DOHH2 (cell line): ENCODE measurements at regions not wholly inside any gene's neighbourhood (a gene's known extent, or its start where the extent isn't known, plus 50 kb on each side); places are given as distances from the start of the nearest gene placed in this dataset.

Source experiments
- H3F3A ChIP-seq: fragments of 200-600 bp; sonication (generic), shearing (Covaris generic); 2 replicates; pipeline ENCODE4 v1.6.0; 2016; ENCODE audit warnings: antibody characterized with exemption, mild to moderate bottlenecking; ENCODE audit not compliant: control insufficient read depth, insufficient read depth
- H3K27ac ChIP-seq: fragments of 200-600 bp; sonication (generic); 2 replicates; pipeline ENCODE4 v1.5.1; 2014; ENCODE audit warnings: low read depth, mild to moderate bottlenecking, low read length, moderate library complexity
- H3K27me3 ChIP-seq: fragments of 200-600 bp; sonication (generic); 2 replicates; pipeline ENCODE4 v1.6.1; 2014; ENCODE audit warnings: mild to moderate bottlenecking, low read length, mixed read lengths; ENCODE audit not compliant: control insufficient read depth
- H3K36me3 ChIP-seq: fragments of 200-600 bp; sonication (generic); 2 replicates; pipeline ENCODE4 v1.6.1; 2014; ENCODE audit warnings: mild to moderate bottlenecking, low read length, moderate library complexity, mixed read lengths; ENCODE audit not compliant: control insufficient read depth
- H3K4me1 ChIP-seq: fragments of 200-600 bp; sonication (generic); 2 replicates; pipeline ENCODE4 v1.6.1; 2014; ENCODE audit warnings: mild to moderate bottlenecking, low read length, mixed read lengths; ENCODE audit not compliant: control insufficient read depth
- H3K4me2 ChIP-seq: fragments of 200-600 bp; sonication (generic); 2 replicates; pipeline ENCODE4 v1.6.0; 2014; ENCODE audit warnings: mild to moderate bottlenecking, low read length, moderate library complexity
- H3K4me3 ChIP-seq: fragments of 200-600 bp; sonication (generic); 2 replicates; pipeline ENCODE4 v1.5.1; 2014; ENCODE audit warnings: mild to moderate bottlenecking, low read length, mixed read lengths
- H3K79me2 ChIP-seq: fragments of 200-600 bp; sonication (generic); 2 replicates; pipeline ENCODE4 v1.6.1; 2014; ENCODE audit warnings: mild to moderate bottlenecking, low read length, mixed read lengths; ENCODE audit not compliant: control insufficient read depth
- H3K9me2 ChIP-seq: fragments of 200-600 bp; sonication (generic); replicated peaks from 2 replicates; pipeline ENCODE4 v1.6.1; 2014; ENCODE audit warnings: mild to moderate bottlenecking, low read length, mixed read lengths; ENCODE audit not compliant: control insufficient read depth
- H3K9me3 ChIP-seq: fragments of 200-600 bp; sonication (generic); 2 replicates; pipeline ENCODE4 v1.6.1; 2014; ENCODE audit warnings: antibody characterized with exemption, low read length, mixed read lengths; ENCODE audit not compliant: control insufficient read depth, insufficient read depth
- H4K20me1 ChIP-seq: fragments of 200-600 bp; sonication (generic); 2 replicates; pipeline ENCODE4 v1.6.0; 2014; ENCODE audit warnings: low read depth, mild to moderate bottlenecking, antibody characterized with exemption, low read length, moderate library complexity; ENCODE audit not compliant: control insufficient read depth, insufficient read depth
- EZH2phosphoT487 ChIP-seq: fragments of 200-600 bp; sonication (generic); IDR thresholded peaks from 2 replicates; pipeline ENCODE4 v1.6.1; 2017; ENCODE audit warnings: borderline replicate concordance, mild to moderate bottlenecking, antibody characterized with exemption, low read length, moderate library complexity, mixed read lengths
- TF ChIP-seq, protein P1 (sequence below): fragments of 200-600 bp; sonication (generic); IDR thresholded peaks from one replicate; pipeline ENCODE4 v1.5.1; 2014; ENCODE audit warnings: antibody characterized with exemption, mild to moderate bottlenecking, low read depth, low read length; ENCODE audit not compliant: poor library complexity, severe bottlenecking

DNA sequence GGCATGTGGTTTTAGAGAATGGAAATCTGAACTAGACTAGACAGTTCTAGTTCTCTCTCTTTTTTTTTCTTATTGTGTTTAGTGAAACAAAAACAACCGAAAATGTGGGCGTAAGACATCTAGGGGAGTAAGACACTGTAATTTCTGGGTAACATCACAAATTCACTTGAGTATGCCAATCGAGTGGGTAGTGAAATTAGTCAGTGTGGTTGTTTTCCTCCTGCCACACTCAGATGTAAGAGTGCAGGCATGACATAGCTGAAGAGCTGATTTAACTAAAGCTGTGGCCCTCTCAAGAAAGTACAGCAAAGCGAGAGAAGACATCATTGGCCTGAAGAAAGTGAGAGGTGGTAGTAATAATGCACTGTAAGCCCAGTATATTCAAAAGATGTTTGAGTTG is 1585.3 kb upstream of the AGA start:
- TF ChIP-seq, protein P1, sequence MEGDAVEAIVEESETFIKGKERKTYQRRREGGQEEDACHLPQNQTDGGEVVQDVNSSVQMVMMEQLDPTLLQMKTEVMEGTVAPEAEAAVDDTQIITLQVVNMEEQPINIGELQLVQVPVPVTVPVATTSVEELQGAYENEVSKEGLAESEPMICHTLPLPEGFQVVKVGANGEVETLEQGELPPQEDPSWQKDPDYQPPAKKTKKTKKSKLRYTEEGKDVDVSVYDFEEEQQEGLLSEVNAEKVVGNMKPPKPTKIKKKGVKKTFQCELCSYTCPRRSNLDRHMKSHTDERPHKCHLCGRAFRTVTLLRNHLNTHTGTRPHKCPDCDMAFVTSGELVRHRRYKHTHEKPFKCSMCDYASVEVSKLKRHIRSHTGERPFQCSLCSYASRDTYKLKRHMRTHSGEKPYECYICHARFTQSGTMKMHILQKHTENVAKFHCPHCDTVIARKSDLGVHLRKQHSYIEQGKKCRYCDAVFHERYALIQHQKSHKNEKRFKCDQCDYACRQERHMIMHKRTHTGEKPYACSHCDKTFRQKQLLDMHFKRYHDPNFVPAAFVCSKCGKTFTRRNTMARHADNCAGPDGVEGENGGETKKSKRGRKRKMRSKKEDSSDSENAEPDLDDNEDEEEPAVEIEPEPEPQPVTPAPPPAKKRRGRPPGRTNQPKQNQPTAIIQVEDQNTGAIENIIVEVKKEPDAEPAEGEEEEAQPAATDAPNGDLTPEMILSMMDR: no peak
- no peak for TF ChIP-seq EZH2phosphoT487

DNA sequence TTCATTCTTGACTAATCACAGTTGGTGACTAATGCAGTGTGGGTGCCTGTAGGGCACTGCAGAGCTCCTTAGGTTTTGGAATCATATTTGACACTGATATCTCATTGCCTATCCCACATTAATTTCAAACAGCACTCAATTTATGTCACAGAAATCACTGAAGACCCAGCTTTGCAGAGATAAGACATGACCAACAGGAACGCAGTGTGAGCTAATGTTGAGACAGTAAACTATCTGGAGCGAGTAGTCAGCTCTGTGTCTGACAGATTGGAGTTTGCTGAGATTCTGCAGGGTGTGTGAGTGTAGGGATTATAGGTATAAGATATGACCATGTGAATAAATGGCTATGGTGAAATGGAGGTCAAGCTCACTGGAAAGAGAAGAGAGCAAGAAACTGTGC is 1586.1 kb upstream of the AGA start:
- no peaks in the 10 kb centered on the region for H3F3A ChIP-seq
- H3K4me2 ChIP-seq: no peak overlapping the region
- H4K20me1 ChIP-seq: no peaks in the 10 kb centered on the region
- no peaks in the 10 kb centered on the region for H3K36me3 ChIP-seq
- no peaks in the 10 kb centered on the region for H3K4me1 ChIP-seq
- H3K27me3 ChIP-seq: no peaks in the 10 kb centered on the region
- no peak for TF ChIP-seq EZH2phosphoT487
- TF ChIP-seq, protein P1: no peak
- H3K27ac ChIP-seq: no peak overlapping the region
- no peaks in the 10 kb centered on the region for H3K79me2 ChIP-seq
- no peaks in the 10 kb centered on the region for H3K9me3 ChIP-seq
- no peaks in the 10 kb centered on the region for H3K9me2 ChIP-seq
- no peak overlapping the region for H3K4me3 ChIP-seq

More for the DNA sequence above, 1585.3 kb upstream of the AGA start:
- no peaks in the 10 kb centered on the region for H3F3A ChIP-seq
- no peaks in the 10 kb centered on the region for H4K20me1 ChIP-seq
- H3K27me3 ChIP-seq: no peaks in the 10 kb centered on the region
- no peak overlapping the region for H3K27ac ChIP-seq
- no peaks in the 10 kb centered on the region for H3K9me3 ChIP-seq
- H3K4me3 ChIP-seq: no peak overlapping the region
- no peaks in the 10 kb centered on the region for H3K4me1 ChIP-seq
- no peaks in the 10 kb centered on the region for H3K9me2 ChIP-seq
- no peaks in the 10 kb centered on the region for H3K79me2 ChIP-seq
- H3K4me2 ChIP-seq: no peak overlapping the region
- H3K36me3 ChIP-seq: no peaks in the 10 kb centered on the region

DNA sequence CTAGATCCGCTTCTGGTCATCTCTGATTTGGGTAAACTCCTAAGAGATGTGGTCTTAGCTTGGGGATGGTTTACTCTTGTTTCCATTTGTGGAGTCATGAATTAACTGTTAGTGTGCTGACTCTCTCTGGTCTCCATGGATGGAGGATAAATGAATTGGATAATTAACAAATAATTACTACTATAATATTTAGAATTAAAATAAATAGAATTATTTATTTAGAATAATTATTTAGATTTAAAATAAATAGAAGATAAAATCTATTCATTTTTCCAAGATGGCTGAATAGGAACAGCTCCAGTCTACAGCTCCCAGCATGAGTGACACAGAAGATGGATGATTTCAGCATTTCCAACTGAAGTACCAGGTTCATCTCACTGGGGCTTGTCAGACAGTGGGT is 1587.4 kb upstream of the AGA start:
- Histone ChIP-seq H3K79me2 (no peaks in the 10 kb centered on the region), H3F3A (no peaks in the 10 kb centered on the region), H4K20me1 (no peaks in the 10 kb centered on the region), H3K9me3 (no peaks in the 10 kb centered on the region), H3K27me3 (no peaks in the 10 kb centered on the region), H3K9me2 (no peaks in the 10 kb centered on the region), H3K4me3 (no peak overlapping the region), H3K4me1 (no peaks in the 10 kb centered on the region), H3K36me3 (no peaks in the 10 kb centered on the region), H3K27ac (no peak overlapping the region), H3K4me2 (no peak overlapping the region)
- TF ChIP-seq, protein P1: no peak
- TF ChIP-seq EZH2phosphoT487: no peak

DNA sequence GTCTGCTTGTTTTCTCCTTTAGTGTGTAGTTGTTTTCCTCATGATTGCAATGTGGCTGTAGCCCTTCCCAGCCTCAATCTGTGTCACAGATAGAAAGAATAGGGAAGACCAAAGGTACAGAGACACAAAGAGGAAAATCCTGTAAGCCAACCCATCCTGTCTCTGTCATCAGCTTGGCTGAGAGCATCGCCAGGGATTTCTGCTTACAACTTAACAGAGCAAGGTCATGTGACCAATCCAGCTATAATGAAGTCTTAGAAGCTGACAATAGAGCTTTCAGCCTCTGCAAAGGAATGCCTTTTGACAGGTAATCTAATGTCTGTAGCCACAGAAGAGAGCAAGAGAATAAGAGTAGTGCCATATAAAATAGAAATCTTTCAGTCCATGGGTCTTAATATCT is 1598.0 kb upstream of the AGA start:
- Histone ChIP-seq H3K4me2 (no peak overlapping the region), H3K9me3 (no peaks in the 10 kb centered on the region), H3K79me2 (no peaks in the 10 kb centered on the region), H4K20me1 (no peaks in the 10 kb centered on the region), H3K9me2 (no peaks in the 10 kb centered on the region), H3F3A (no peaks in the 10 kb centered on the region), H3K27ac (no peak overlapping the region), H3K4me3 (no peak overlapping the region), H3K36me3 (no peaks in the 10 kb centered on the region), H3K4me1 (no peaks in the 10 kb centered on the region), H3K27me3 (no peaks in the 10 kb centered on the region)
- TF ChIP-seq, protein P1: no peak
- TF ChIP-seq EZH2phosphoT487: no peak
